ENCODE measurements at regions not wholly inside any gene's neighbourhood (a gene's known extent, or its start where the extent isn't known, plus 50 kb on each side); places are given as distances from the start of the nearest gene placed in this dataset.

GRCh38 chr4:123880631-123881030 lies 484.0 kb downstream of the SPRY1 start:
- Histone ChIP-seq H3K9me2 (ENCODE audit: insufficient read depth, low read length) (no peaks in the 10 kb centered on the region), H3K9ac (ENCODE audit: low read length) (no peak overlapping the region), H3K4me3 (ENCODE audit: low read length) (no peak overlapping the region), H3K36me3 (ENCODE audit: insufficient read depth, low read length) (no peaks in the 10 kb centered on the region), H3K79me2 (replicated peaks; ENCODE audit: insufficient read depth, low read length) (no peaks in the 10 kb centered on the region), H3K27ac (ENCODE audit: low read length) (no peak overlapping the region), H2AFZ (ENCODE audit: low read depth, low read length) (no peak overlapping the region), H3K27me3 (ENCODE audit: insufficient read depth, low read depth, low read length) (no peaks in the 10 kb centered on the region), H3K9me3 (ENCODE audit: low read length) (no peaks in the 10 kb centered on the region), H3F3A (ENCODE audit: insufficient read depth, low read length, poor library complexity, severe bottlenecking) (no peaks in the 10 kb centered on the region), H4K20me1 (ENCODE audit: insufficient read depth) (no peaks in the 10 kb centered on the region), H3K4me2 (ENCODE audit: low read length) (no peak overlapping the region)
- TF ChIP-seq POLR2AphosphoS5 (IDR thresholded peaks at IDR 0.05) (no peak), REST (IDR thresholded peaks at IDR 0.05; ENCODE audit: borderline replicate concordance) (no peak), RAD21 (conservative IDR thresholded peaks at IDR 0.05) (no peak), EZH2 (IDR thresholded peaks at IDR 0.05; ENCODE audit: borderline replicate concordance, insufficient read depth, low read length, poor library complexity, severe bottlenecking) (no peak), MXI1 (conservative IDR thresholded peaks at IDR 0.05; ENCODE audit: poor library complexity, severe bottlenecking) (no peak), CTCF (IDR thresholded peaks at IDR 0.05; ENCODE audit: poor library complexity, severe bottlenecking) (no peak), EP300 (conservative IDR thresholded peaks at IDR 0.05; ENCODE audit: poor library complexity, severe bottlenecking) (no peak), SMC3 (conservative IDR thresholded peaks at IDR 0.05; ENCODE audit: poor library complexity) (no peak), TAF1 (IDR thresholded peaks at IDR 0.05; ENCODE audit: low read depth) (no peak)

- no peaks in the 10 kb centered on the region for H3K27me3 ChIP-seq (ENCODE audit: insufficient read depth, low read depth, low read length)
- no peaks in the 10 kb centered on the region for H3F3A ChIP-seq (ENCODE audit: insufficient read depth, low read length, poor library complexity, severe bottlenecking)
- H3K4me3 ChIP-seq (ENCODE audit: low read length), result no peak overlapping the region
- TF ChIP-seq REST (IDR thresholded peaks at IDR 0.05; ENCODE audit: borderline replicate concordance), result no peak
- no peak for TF ChIP-seq CTCF (IDR thresholded peaks at IDR 0.05; ENCODE audit: poor library complexity, severe bottlenecking)
- TF ChIP-seq POLR2AphosphoS5 (IDR thresholded peaks at IDR 0.05), result no peak
- H2AFZ ChIP-seq (ENCODE audit: low read depth, low read length), result no peak overlapping the region
- no peaks in the 10 kb centered on the region for H3K36me3 ChIP-seq (ENCODE audit: insufficient read depth, low read length)
- H3K4me2 ChIP-seq (ENCODE audit: low read length), result no peak overlapping the region
- no peaks in the 10 kb centered on the region for H3K9me2 ChIP-seq (ENCODE audit: insufficient read depth, low read length)
- H3K79me2 ChIP-seq (replicated peaks; ENCODE audit: insufficient read depth, low read length), result no peaks in the 10 kb centered on the region
- H4K20me1 ChIP-seq (ENCODE audit: insufficient read depth), result no peaks in the 10 kb centered on the region
- no peaks in the 10 kb centered on the region for H3K9me3 ChIP-seq (ENCODE audit: low read length)
- H3K9ac ChIP-seq (ENCODE audit: low read length), result no peak overlapping the region
- H3K27ac ChIP-seq (ENCODE audit: low read length), result no peak overlapping the region
These were observed 488.3 kb downstream of the SPRY1 start for GRCh38 chr4:123884922-123885321.

Measured in neural cell (in vitro differentiated cells).